ENCODE measurements at regions not wholly inside any gene's neighbourhood (a gene's known extent, or its start where the extent isn't known, plus 50 kb on each side); places are given as distances from the start of the nearest gene placed in this dataset.

DNA sequence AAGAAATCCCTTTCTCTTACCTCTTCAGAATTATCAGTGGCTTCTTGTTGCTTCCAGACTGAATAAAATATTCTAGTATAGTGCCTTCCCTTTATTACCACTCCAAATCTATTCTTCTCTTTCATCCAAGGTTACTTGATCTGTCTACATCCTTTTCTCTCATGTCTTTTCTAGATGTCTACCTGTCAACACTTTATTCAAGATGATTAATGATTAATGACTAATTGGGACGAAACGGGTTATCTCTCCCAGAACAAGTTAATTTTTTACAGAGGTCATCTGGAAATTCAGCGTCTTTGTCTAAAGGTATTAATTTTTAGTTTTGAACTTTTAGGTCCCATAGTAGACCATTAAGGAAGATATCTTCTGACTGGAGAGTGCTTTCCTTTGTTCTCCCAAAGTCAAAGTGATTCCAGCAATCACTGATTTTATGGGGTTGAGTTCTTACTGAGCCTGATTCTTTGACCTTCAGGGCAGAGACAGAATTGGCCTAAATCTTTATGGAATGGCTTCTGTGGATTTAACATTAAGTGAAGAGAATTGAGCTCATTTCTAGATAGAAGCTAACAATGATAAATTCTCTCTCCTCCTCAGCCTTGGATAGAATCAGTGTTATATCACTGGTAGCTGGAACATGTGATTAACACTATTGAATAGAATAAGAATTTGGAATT lies 335.4 kb upstream of the TEX13C start:
- BruUV-seq (replicated peaks) = no TSS peak
- RAD21 ChIA-PET (ENCODE audit: low non-redundant PET in 1 of 2, low total read pairs in 2 of 2, uncharacterized antibody in 2 of 2, unreplicated experiment in 2 of 2) = no interaction called here
- H3K9ac ChIP-seq (ENCODE audit: low read length) = no peak overlapping the region
- no peaks in the 10 kb centered on the region for H3K9me2 ChIP-seq (ENCODE audit: insufficient read depth)
- H3K79me2 ChIP-seq (ENCODE audit: insufficient read depth, low read length) = no peaks in the 10 kb centered on the region
- CTCF ChIA-PET = no interaction called here
- no peaks in the 10 kb centered on the region for H3K4me1 ChIP-seq (ENCODE audit: control insufficient read depth in 1 of 2, insufficient read depth in 2 of 2, low read length in 2 of 2)
- no peaks in the 10 kb centered on the region for H3K36me3 ChIP-seq (ENCODE audit: control insufficient read depth in 1 of 2, insufficient read depth in 2 of 2, low read length in 2 of 2)
- H3K4me2 ChIP-seq (ENCODE audit: low read length) = no peak overlapping the region
- DNase-seq (ENCODE audit: low read depth, low spot score) = no peak
- no peak for ATAC-seq
- H2AFZ ChIP-seq (ENCODE audit: low read depth, low read length, poor library complexity, severe bottlenecking) = no peak overlapping the region
- TF ChIP-seq JUND (IDR thresholded peaks at IDR 0.05) (no peak), SRF (IDR thresholded peaks at IDR 0.05; ENCODE audit: low read depth) (no peak), ZBTB33 (IDR thresholded peaks at IDR 0.05; ENCODE audit: extremely low read depth, insufficient replicate concordance, low read length) (no peak), YY1 (IDR thresholded peaks at IDR 0.05; ENCODE audit: extremely low read depth, insufficient replicate concordance, low read depth, low read length) (no peak), EZH2phosphoT487 (IDR thresholded peaks at IDR 0.05; ENCODE audit: borderline replicate concordance) (no peak), CBX3 (IDR thresholded peaks at IDR 0.05; ENCODE audit: low read depth) (no peak), POLR2AphosphoS5 (IDR thresholded peaks at IDR 0.05; ENCODE audit: low read depth, low read length) (no peak), POLR2A (IDR thresholded peaks at IDR 0.05; ENCODE audit: borderline replicate concordance, extremely low read depth, insufficient read depth, insufficient read length) (no peak), ZNF274 (IDR thresholded peaks at IDR 0.05; ENCODE audit: low read depth, low read length) (no peak), TCF7L2 (IDR thresholded peaks at IDR 0.05; ENCODE audit: borderline replicate concordance, extremely low read depth, insufficient read depth, insufficient read length) (no peak), MAX (IDR thresholded peaks at IDR 0.05) (no peak), RAD21 (IDR thresholded peaks at IDR 0.05; ENCODE audit: low read depth) (no peak), REST (IDR thresholded peaks at IDR 0.05; ENCODE audit: low read depth) (no peak), SIN3A (IDR thresholded peaks at IDR 0.05; ENCODE audit: low read depth) (no peak), ZFX (IDR thresholded peaks at IDR 0.05) (no peak), FOSL1 (IDR thresholded peaks at IDR 0.05; ENCODE audit: low read depth) (no peak)
- POLR2A ChIA-PET = no interaction called here
- H3K27ac ChIP-seq (ENCODE audit: low read depth, low read length) = no peak overlapping the region
- intact Hi-C loops (cut with micrococcal nuclease) = no loop called here
- H3K4me3 ChIP-seq (replicated peaks in 1 of 2; ENCODE audit: low read depth in 1 of 2, low read length in 2 of 2) = no peak overlapping the region
- no peaks in the 10 kb centered on the region for H4K20me1 ChIP-seq (ENCODE audit: insufficient read depth)
- no peaks in the 10 kb centered on the region for H3K27me3 ChIP-seq (ENCODE audit: insufficient read depth, low read length)
- H3K9me3 ChIP-seq (ENCODE audit: control insufficient read depth in 1 of 2, insufficient read depth in 1 of 2, low read depth in 1 of 2, low read length in 2 of 2) = no peaks in the 10 kb centered on the region

All from HCT116 (cell line).